HEK293 (cell line): ENCODE measurements at regions not wholly inside any gene's neighbourhood (a gene's known extent, or its start where the extent isn't known, plus 50 kb on each side); places are given as distances from the start of the nearest gene placed in this dataset.

Source experiments
- EGR2 ChIP-seq: fragments of 450-650 bp; formaldehyde crosslinking; IDR thresholded peaks from 2 replicates; pipeline ENCODE4 v1.5.1; 2016; ENCODE audit warnings: low read depth, missing biosample characterization, missing genetic modification characterization
- MEIS1 ChIP-seq: sonication (generic); formaldehyde crosslinking; IDR thresholded peaks from 2 replicates; pipeline ENCODE4 v1.8.1; 2022; ENCODE audit warnings: missing genetic modification reagents, mild to moderate bottlenecking, borderline replicate concordance
- MYNN ChIP-seq: fragments of 450-650 bp; formaldehyde crosslinking; IDR thresholded peaks from 2 replicates; pipeline ENCODE4 v1.5.1; 2016; ENCODE audit warnings: missing biosample characterization, missing genetic modification characterization, borderline replicate concordance
- SETDB1 ChIP-seq: IDR thresholded peaks from one replicate; pipeline ENCODE4 v1.6.1; 2017; ENCODE audit warnings: mild to moderate bottlenecking, low read length, moderate library complexity, mixed read lengths; ENCODE audit not compliant: insufficient read length
- ZFP3 ChIP-seq: fragments of 450-650 bp; formaldehyde crosslinking; IDR thresholded peaks from 2 replicates; pipeline ENCODE4 v1.5.1; 2016; ENCODE audit warnings: low read depth, missing biosample characterization, missing genetic modification characterization
- ZNF133 ChIP-seq: fragments of 450-650 bp; formaldehyde crosslinking; IDR thresholded peaks from 2 replicates; pipeline ENCODE4 v1.5.1; 2016; ENCODE audit warnings: missing biosample characterization, missing genetic modification characterization
- ZNF223 ChIP-seq: fragments of 450-650 bp; formaldehyde crosslinking; IDR thresholded peaks from 2 replicates; pipeline ENCODE4 v1.5.1; 2016; ENCODE audit warnings: missing biosample characterization, missing genetic modification characterization
- ZNF274 ChIP-seq, 2 experiments: fragments of 200-500 bp in 1 of 2; fragments of 450-650 bp in 1 of 2; sonication (Bioruptor generic) in 1 of 2; formaldehyde crosslinking in 1 of 2; IDR thresholded peaks; 2 replicates each; pipeline versions ENCODE4 v1.5.1 to v1.6.1; 2014 to 2016; ENCODE audit warnings: borderline replicate concordance in 1 of 2, inconsistent platforms in 1 of 2, low read length in 1 of 2, missing biosample characterization in 1 of 2, missing genetic modification characterization in 1 of 2
- ZNF426 ChIP-seq: fragments of 450-650 bp; formaldehyde crosslinking; IDR thresholded peaks from 2 replicates; pipeline ENCODE4 v1.5.1; 2017; ENCODE audit warnings: missing biosample characterization, missing genetic modification characterization, mild to moderate bottlenecking, inconsistent platforms, moderate library complexity
- ZXDB ChIP-seq: fragments of 450-650 bp; formaldehyde crosslinking; IDR thresholded peaks from 2 replicates; pipeline ENCODE4 v1.5.1; 2016; ENCODE audit warnings: missing biosample characterization, missing genetic modification characterization
- TF ChIP-seq, protein P1 (sequence below): fragments of 450-650 bp; formaldehyde crosslinking; IDR thresholded peaks from 2 replicates; pipeline ENCODE4 v1.5.1; 2016; ENCODE audit warnings: missing biosample characterization, missing genetic modification characterization
- TF ChIP-seq, protein P2 (sequence below): fragments of 450-650 bp; IDR thresholded peaks from 2 replicates; pipeline ENCODE4 v1.5.1; 2018; ENCODE audit warnings: missing biosample characterization, missing genetic modification characterization
- TF ChIP-seq, protein P3 (sequence below): fragments of 450-650 bp; formaldehyde crosslinking; IDR thresholded peaks from 2 replicates; pipeline ENCODE4 v1.5.1; 2016; ENCODE audit warnings: missing biosample characterization, missing genetic modification characterization

DNA sequence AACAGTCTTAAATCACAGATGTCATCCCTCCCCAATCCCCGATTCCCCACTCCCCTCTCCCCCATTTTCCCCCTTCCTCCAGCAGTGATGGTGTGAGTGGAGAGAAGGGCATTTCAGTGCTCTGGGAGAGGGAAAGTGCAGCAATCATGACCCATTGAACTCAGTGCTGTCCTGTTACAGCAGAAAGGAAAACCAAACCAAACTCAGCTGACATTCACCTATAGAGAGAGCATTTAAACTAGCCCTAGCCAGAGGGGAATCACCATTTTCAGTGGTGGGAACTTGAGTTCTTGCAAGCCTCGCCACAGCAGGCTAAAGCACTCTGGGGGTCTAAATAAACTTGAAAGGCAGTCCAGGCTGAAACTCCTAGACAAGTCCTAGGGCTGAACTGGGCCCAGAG lies 129.9 kb upstream of the COL21A1 start:
- TF ChIP-seq SETDB1 (no peak), MYNN (tag by site-specific recombination) (no peak), ZNF133 (tag by site-specific recombination) (no peak), MEIS1 (CRISPR knock-in tag) (no peak), ZFP3 (tag by site-specific recombination) (no peak), EGR2 (tag by site-specific recombination) (no peak), ZNF426 (tag by site-specific recombination) (no peak), ZNF274 (IDR thresholded peaks at IDR 0.05; ENCODE audit: low read length) (no peak), ZNF274 (tag by site-specific recombination; IDR thresholded peaks at IDR 0.05; ENCODE audit: borderline replicate concordance) (no peak), ZNF223 (tag by site-specific recombination) (no peak), ZXDB (tag by site-specific recombination) (no peak)
- TF ChIP-seq, protein P1, sequence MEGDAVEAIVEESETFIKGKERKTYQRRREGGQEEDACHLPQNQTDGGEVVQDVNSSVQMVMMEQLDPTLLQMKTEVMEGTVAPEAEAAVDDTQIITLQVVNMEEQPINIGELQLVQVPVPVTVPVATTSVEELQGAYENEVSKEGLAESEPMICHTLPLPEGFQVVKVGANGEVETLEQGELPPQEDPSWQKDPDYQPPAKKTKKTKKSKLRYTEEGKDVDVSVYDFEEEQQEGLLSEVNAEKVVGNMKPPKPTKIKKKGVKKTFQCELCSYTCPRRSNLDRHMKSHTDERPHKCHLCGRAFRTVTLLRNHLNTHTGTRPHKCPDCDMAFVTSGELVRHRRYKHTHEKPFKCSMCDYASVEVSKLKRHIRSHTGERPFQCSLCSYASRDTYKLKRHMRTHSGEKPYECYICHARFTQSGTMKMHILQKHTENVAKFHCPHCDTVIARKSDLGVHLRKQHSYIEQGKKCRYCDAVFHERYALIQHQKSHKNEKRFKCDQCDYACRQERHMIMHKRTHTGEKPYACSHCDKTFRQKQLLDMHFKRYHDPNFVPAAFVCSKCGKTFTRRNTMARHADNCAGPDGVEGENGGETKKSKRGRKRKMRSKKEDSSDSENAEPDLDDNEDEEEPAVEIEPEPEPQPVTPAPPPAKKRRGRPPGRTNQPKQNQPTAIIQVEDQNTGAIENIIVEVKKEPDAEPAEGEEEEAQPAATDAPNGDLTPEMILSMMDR = no peak
- TF ChIP-seq, protein P2, sequence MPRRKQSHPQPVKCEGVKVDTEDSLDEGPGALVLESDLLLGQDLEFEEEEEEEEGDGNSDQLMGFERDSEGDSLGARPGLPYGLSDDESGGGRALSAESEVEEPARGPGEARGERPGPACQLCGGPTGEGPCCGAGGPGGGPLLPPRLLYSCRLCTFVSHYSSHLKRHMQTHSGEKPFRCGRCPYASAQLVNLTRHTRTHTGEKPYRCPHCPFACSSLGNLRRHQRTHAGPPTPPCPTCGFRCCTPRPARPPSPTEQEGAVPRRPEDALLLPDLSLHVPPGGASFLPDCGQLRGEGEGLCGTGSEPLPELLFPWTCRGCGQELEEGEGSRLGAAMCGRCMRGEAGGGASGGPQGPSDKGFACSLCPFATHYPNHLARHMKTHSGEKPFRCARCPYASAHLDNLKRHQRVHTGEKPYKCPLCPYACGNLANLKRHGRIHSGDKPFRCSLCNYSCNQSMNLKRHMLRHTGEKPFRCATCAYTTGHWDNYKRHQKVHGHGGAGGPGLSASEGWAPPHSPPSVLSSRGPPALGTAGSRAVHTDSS (tag by site-specific recombination) = no peak
- TF ChIP-seq, protein P3, sequence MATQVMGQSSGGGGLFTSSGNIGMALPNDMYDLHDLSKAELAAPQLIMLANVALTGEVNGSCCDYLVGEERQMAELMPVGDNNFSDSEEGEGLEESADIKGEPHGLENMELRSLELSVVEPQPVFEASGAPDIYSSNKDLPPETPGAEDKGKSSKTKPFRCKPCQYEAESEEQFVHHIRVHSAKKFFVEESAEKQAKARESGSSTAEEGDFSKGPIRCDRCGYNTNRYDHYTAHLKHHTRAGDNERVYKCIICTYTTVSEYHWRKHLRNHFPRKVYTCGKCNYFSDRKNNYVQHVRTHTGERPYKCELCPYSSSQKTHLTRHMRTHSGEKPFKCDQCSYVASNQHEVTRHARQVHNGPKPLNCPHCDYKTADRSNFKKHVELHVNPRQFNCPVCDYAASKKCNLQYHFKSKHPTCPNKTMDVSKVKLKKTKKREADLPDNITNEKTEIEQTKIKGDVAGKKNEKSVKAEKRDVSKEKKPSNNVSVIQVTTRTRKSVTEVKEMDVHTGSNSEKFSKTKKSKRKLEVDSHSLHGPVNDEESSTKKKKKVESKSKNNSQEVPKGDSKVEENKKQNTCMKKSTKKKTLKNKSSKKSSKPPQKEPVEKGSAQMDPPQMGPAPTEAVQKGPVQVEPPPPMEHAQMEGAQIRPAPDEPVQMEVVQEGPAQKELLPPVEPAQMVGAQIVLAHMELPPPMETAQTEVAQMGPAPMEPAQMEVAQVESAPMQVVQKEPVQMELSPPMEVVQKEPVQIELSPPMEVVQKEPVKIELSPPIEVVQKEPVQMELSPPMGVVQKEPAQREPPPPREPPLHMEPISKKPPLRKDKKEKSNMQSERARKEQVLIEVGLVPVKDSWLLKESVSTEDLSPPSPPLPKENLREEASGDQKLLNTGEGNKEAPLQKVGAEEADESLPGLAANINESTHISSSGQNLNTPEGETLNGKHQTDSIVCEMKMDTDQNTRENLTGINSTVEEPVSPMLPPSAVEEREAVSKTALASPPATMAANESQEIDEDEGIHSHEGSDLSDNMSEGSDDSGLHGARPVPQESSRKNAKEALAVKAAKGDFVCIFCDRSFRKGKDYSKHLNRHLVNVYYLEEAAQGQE = no peak
